ENCODE measurements at regions not wholly inside any gene's neighbourhood (a gene's known extent, or its start where the extent isn't known, plus 50 kb on each side); places are given as distances from the start of the nearest gene placed in this dataset.
"Not testable (repeated sequence)": the region's sequence is repeated elsewhere in the genome, so short reads cannot be mapped to it uniquely, and the experiment has no call there.

DNA sequence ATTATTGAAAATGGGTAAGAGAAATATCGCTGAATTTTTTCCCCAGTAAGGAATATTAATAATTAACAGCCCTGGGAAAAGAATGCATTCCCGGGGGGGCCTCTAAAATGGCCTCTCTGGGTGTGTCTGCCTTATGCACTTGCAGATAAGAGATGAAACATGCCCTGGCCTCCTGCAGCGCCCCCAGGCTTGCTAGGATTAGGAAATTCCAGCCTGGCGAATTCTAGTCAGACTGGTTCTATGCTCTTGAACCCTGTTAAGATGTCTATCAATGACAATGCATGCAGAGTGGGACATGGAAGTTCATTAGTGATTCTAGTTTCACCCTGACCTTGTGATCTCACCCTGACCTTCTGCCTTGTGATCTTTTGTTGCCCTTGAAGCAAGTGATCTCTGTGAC is 163.6 kb upstream of the CCNH start:
- TF ChIP-seq, protein P1, sequence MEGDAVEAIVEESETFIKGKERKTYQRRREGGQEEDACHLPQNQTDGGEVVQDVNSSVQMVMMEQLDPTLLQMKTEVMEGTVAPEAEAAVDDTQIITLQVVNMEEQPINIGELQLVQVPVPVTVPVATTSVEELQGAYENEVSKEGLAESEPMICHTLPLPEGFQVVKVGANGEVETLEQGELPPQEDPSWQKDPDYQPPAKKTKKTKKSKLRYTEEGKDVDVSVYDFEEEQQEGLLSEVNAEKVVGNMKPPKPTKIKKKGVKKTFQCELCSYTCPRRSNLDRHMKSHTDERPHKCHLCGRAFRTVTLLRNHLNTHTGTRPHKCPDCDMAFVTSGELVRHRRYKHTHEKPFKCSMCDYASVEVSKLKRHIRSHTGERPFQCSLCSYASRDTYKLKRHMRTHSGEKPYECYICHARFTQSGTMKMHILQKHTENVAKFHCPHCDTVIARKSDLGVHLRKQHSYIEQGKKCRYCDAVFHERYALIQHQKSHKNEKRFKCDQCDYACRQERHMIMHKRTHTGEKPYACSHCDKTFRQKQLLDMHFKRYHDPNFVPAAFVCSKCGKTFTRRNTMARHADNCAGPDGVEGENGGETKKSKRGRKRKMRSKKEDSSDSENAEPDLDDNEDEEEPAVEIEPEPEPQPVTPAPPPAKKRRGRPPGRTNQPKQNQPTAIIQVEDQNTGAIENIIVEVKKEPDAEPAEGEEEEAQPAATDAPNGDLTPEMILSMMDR (conservative IDR thresholded peaks at IDR 0.05; ENCODE audit: low read depth, low read length): not testable (repeated sequence)
- TF ChIP-seq EZH2 (IDR thresholded peaks at IDR 0.05; ENCODE audit: borderline replicate concordance, low read depth, low read length, poor library complexity, severe bottlenecking): not testable (repeated sequence)

All from A673 (cell line).